Sigmoid colon (tissue), 6 donors: ENCODE measurements at regions not wholly inside any gene's neighbourhood (a gene's known extent, or its start where the extent isn't known, plus 50 kb on each side); places are given as distances from the start of the nearest gene placed in this dataset.

Source experiments
- DNase-seq: peaks from one replicate; pipeline ENCODE4 v3.0.0-alpha.2; 2019
- H3K27ac ChIP-seq, 4 donors: fragments of 200-600 bp; sonication (generic); one replicate each; pipeline ENCODE4 v1.5.1; 2016 to 2019; ENCODE audit warnings: mild to moderate bottlenecking in 1 of 4
- H3K27me3 ChIP-seq, 3 donors: fragments of 200-600 bp; sonication (generic); one replicate each; pipeline ENCODE4 v1.5.1; 2019; ENCODE audit warnings: mild to moderate bottlenecking in 1 of 3
- H3K36me3 ChIP-seq, 4 donors: fragments of 200-600 bp; sonication (generic); one replicate each; pipeline ENCODE4 v1.5.1; 2016 to 2019
- H3K4me1 ChIP-seq, 4 donors: fragments of 200-600 bp; sonication (generic); one replicate each; pipeline ENCODE4 v1.5.1; 2017 to 2019
- H3K4me3 ChIP-seq, 4 donors: fragments of 200-600 bp; sonication (generic); one replicate each; pipeline ENCODE4 v1.5.1; 2017 to 2019; ENCODE audit warnings: mild to moderate bottlenecking in 2 of 4, moderate library complexity in 1 of 4
- H3K9me3 ChIP-seq, 4 donors: fragments of 200-600 bp in 3 of 4; sonication (generic) in 3 of 4; one replicate each; pipeline versions ENCODE4 v1.5.1 to v1.6.1; 2013 to 2019
- CTCF ChIP-seq, 4 experiments: fragments of 450-650 bp in 3 of 4; fragments of 200-600 bp in 1 of 4; IDR thresholded peaks; one replicate each; pipeline ENCODE4 v1.5.1; 2016 to 2019; ENCODE audit warnings: antibody characterized with exemption in 4 of 4, mild to moderate bottlenecking in 3 of 4, moderate library complexity in 2 of 4
- EP300 ChIP-seq, 4 donors: sonication (generic); formaldehyde crosslinking; IDR thresholded peaks; one replicate each; pipeline ENCODE4 v1.6.1; 2017; ENCODE audit warnings: antibody characterized with exemption in 4 of 4
- POLR2A ChIP-seq, 2 donors: fragments of 450-650 bp; IDR thresholded peaks; one replicate each; pipeline ENCODE4 v1.6.1; 2016; ENCODE audit warnings: antibody characterized with exemption in 2 of 2, mild to moderate bottlenecking in 2 of 2, moderate library complexity in 2 of 2
- POLR2AphosphoS5 ChIP-seq, 4 donors: sonication (generic); formaldehyde crosslinking; IDR thresholded peaks; one replicate each; pipeline ENCODE4 v1.6.1; 2017; ENCODE audit warnings: antibody characterized with exemption in 4 of 4
- WGBS, 2 donors: extraction: QIAGEN DNeasy Blood & Tissue Kit; methylation state at CpG; one replicate each; pipeline ENCODE4 v1.1.7; 2013; 5-methylcytosine and 5-hydroxymethylcytosine counted together
- intact Hi-C: fragments of 100-400 bp; cut with DNase I; formaldehyde crosslinking; loops from one replicate; pipeline ENCODE4 v1.15.1; 2023
- donor health status: healthy with polysubstance abuse.
- donor health status: healthy.

GRCh38 chr5:99386406-99387077, 457.7 kb upstream of the CHD1 start:
- no peak for TF ChIP-seq EP300 (IDR thresholded peaks at IDR 0.05)
- no peak for TF ChIP-seq CTCF (IDR thresholded peaks at IDR 0.05)
- no peak for TF ChIP-seq POLR2AphosphoS5 (IDR thresholded peaks at IDR 0.05)
- no peak for TF ChIP-seq POLR2A (IDR thresholded peaks at IDR 0.05)
- intact Hi-C loops = no loop called here
- Histone ChIP-seq H3K27ac (no peak overlapping the region), H3K27me3 (no peaks in the 10 kb centered on the region), H3K4me1 (peaks cover 0 to 14% (median 0%) of the 10 kb centered on the region in 4 donors), H3K4me3 (no peak overlapping the region), H3K9me3 (peaks cover 0 to 7% (median 1%) of the 10 kb centered on the region in 4 donors), H3K36me3 (no peaks in the 10 kb centered on the region)
- WGBS, 2 donors = 38 to 69% methylated on average over 1 of the region's 1 CpG
- no peak for DNase-seq

GRCh38 chr5:99379187-99379586, 450.4 kb upstream of the CHD1 start:
- Histone ChIP-seq H3K4me1 (no peaks in the 10 kb centered on the region), H3K9me3 (peaks cover 0 to 7% (median 1%) of the 10 kb centered on the region in 4 donors), H3K4me3 (no peak overlapping the region), H3K36me3 (no peaks in the 10 kb centered on the region), H3K27ac (no peak overlapping the region), H3K27me3 (no peaks in the 10 kb centered on the region)
- DNase-seq = no peak
- TF ChIP-seq POLR2A (IDR thresholded peaks at IDR 0.05) (no peak), POLR2AphosphoS5 (IDR thresholded peaks at IDR 0.05) (no peak), CTCF (IDR thresholded peaks at IDR 0.05) (no peak), EP300 (IDR thresholded peaks at IDR 0.05) (no peak)
- 71 to 76% methylated on average over 4 of the region's 4 CpGs for WGBS, 2 donors
- intact Hi-C loops = no loop called here

GRCh38 chr5:99378443-99378842, 449.6 kb upstream of the CHD1 start:
- TF ChIP-seq POLR2AphosphoS5 (IDR thresholded peaks at IDR 0.05) (no peak), CTCF (IDR thresholded peaks at IDR 0.05) (no peak), EP300 (IDR thresholded peaks at IDR 0.05) (no peak), POLR2A (IDR thresholded peaks at IDR 0.05) (no peak)
- Histone ChIP-seq H3K4me3 (no peak overlapping the region), H3K27me3 (no peaks in the 10 kb centered on the region), H3K4me1 (no peaks in the 10 kb centered on the region), H3K27ac (no peak overlapping the region), H3K36me3 (no peaks in the 10 kb centered on the region), H3K9me3 (peaks cover 0 to 7% (median 1%) of the 10 kb centered on the region in 4 donors)
- intact Hi-C loops = no loop called here
- 37 to 55% methylated on average over 2 of the region's 2 CpGs for WGBS, 2 donors
- no peak for DNase-seq

GRCh38 chr5:99369797-99370593, 441.2 kb upstream of the CHD1 start:
- TF ChIP-seq EP300 (IDR thresholded peaks at IDR 0.05) = no peak

GRCh38 chr5:99368726-99369125, 439.9 kb upstream of the CHD1 start:
- TF ChIP-seq POLR2AphosphoS5 (IDR thresholded peaks at IDR 0.05) (no peak), POLR2A (IDR thresholded peaks at IDR 0.05) (no peak), EP300 (IDR thresholded peaks at IDR 0.05) (no peak), CTCF (IDR thresholded peaks at IDR 0.05) (no peak)
- no peak for DNase-seq

More at GRCh38 chr5:99369797-99370593, 441.2 kb upstream of the CHD1 start:
- WGBS, 2 donors = 36 to 61% methylated on average over 3 of the region's 3 CpGs
- Histone ChIP-seq H3K27me3 (no peaks in the 10 kb centered on the region), H3K36me3 (no peaks in the 10 kb centered on the region), H3K9me3 (no peaks in the 10 kb centered on the region), H3K4me3 (no peak overlapping the region), H3K4me1 (no peaks in the 10 kb centered on the region), H3K27ac (no peak overlapping the region)
- intact Hi-C loops = no loop called here
- no peak for DNase-seq

More at GRCh38 chr5:99368726-99369125, 439.9 kb upstream of the CHD1 start:
- Histone ChIP-seq H3K27ac (no peak overlapping the region), H3K4me3 (no peak overlapping the region), H3K36me3 (no peaks in the 10 kb centered on the region), H3K27me3 (no peaks in the 10 kb centered on the region), H3K9me3 (no peaks in the 10 kb centered on the region), H3K4me1 (no peaks in the 10 kb centered on the region)
- 60 to 65% methylated on average over 2 of the region's 2 CpGs for WGBS, 2 donors
- intact Hi-C loops = no loop called here
